Immature natural killer cell (primary cell): ENCODE measurements at regions not wholly inside any gene's neighbourhood (a gene's known extent, or its start where the extent isn't known, plus 50 kb on each side); places are given as distances from the start of the nearest gene placed in this dataset.

Experiments
- DNase-seq, 3 donors: peaks; one replicate each; pipeline ENCODE4 v3.0.0; 2022; ENCODE audit warnings: mixed read lengths in 1 of 3
- H3K27ac Mint-ChIP-seq, 6 donors: one replicate each; pipeline ENCODE4 v1.8.0; 2020; ENCODE audit warnings: mixed read lengths in 6 of 6, mild to moderate bottlenecking in 5 of 6, inconsistent platforms in 4 of 6, moderate library complexity in 3 of 6
- H3K27me3 Mint-ChIP-seq, 3 donors: one replicate each; pipeline ENCODE4 v1.8.0; 2020 to 2021; ENCODE audit warnings: low read depth in 3 of 3, mild to moderate bottlenecking in 3 of 3, mixed read lengths in 3 of 3, moderate library complexity in 3 of 3, inconsistent platforms in 1 of 3
- H3K36me3 Mint-ChIP-seq, 3 donors: one replicate each; pipeline ENCODE4 v1.8.0; 2020; ENCODE audit warnings: mixed read lengths in 3 of 3, inconsistent platforms in 2 of 3, mild to moderate bottlenecking in 2 of 3
- H3K4me1 Mint-ChIP-seq, 2 donors: one replicate each; pipeline ENCODE4 v1.8.0; 2020; ENCODE audit warnings: inconsistent platforms in 2 of 2, mild to moderate bottlenecking in 2 of 2, mixed read lengths in 2 of 2, moderate library complexity in 1 of 2
- H3K4me3 Mint-ChIP-seq, 5 donors: one replicate each; pipeline ENCODE4 v1.8.0; 2020; ENCODE audit warnings: mild to moderate bottlenecking in 5 of 5, mixed read lengths in 5 of 5, inconsistent platforms in 3 of 5, moderate library complexity in 3 of 5
- H3K9me3 Mint-ChIP-seq, 6 donors: one replicate each; pipeline ENCODE4 v1.8.0; 2020; ENCODE audit warnings: mild to moderate bottlenecking in 6 of 6, mixed read lengths in 6 of 6, inconsistent platforms in 4 of 6, moderate library complexity in 3 of 6

DNA sequence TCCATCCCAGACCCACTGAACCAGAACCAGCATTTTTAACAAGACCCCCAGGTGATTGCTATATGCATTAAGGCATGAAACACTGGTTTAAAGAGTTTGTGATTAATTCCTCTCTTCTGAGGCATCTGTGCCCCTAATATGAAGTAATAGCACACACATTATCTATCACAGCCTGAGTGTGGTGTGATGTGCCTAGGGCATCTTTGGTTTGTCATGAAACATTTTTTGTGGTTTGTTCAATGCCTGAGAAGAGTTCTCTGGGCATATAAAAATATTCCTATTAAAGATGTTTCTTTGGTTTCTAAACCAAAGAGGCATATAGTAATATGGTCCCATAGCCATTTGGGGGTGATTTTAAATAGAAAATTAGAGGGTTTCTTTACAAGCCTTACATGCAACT, 221.7 kb upstream of the SPOPL start:
- no peak for DNase-seq
- Mint-ChIP-seq H3K36me3 (no peaks in the 10 kb centered on the region), H3K4me3 (no peak overlapping the region)

DNA sequence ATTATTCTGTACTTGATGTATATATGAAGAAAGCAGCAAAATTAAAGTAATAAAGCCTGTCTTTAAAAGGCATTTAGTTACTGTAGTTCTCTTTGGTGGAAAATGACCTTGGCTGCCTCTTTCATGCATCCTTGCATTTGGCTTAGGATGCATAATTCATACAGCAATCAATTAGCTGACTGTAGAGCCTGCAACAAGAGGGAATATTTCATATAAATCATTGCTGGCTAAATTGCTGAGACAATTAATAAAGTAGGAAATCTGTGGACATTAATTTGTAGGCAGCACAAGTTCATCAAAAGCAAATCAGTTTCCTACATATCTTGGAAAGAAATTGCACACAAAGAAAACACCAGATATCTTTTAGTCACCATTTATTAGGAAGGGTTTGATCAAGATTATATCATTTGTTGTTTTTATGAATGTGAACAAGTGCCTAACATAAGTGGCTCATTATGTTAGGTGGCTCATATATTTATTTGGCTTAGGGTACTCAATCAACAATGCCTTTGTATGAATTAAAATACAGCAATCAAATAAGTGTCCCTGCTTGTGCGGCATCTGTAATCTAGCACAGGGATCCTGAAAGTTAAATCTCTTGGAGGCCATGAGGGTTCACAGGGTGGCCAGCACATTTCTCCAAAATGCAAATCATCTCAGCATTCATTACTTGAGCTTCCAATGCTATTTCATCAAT, 220.4 kb upstream of the SPOPL start:
- H3K4me1 Mint-ChIP-seq, result no peaks in the 10 kb centered on the region
- no peaks in the 10 kb centered on the region for H3K27me3 Mint-ChIP-seq
- peaks cover 5 to 45% (median 12%) of the 10 kb centered on the region in 6 donors for H3K9me3 Mint-ChIP-seq
- peaks cover 0 to 5% (median 0%) of the 10 kb centered on the region in 3 donors for H3K36me3 Mint-ChIP-seq
- no peak for DNase-seq
- no peak overlapping the region for H3K4me3 Mint-ChIP-seq
- H3K27ac Mint-ChIP-seq, result no peak overlapping the region

More for the DNA sequence above, 221.7 kb upstream of the SPOPL start:
- Mint-ChIP-seq H3K4me1 (no peaks in the 10 kb centered on the region), H3K27ac (no peak overlapping the region), H3K27me3 (no peaks in the 10 kb centered on the region), H3K9me3 (peaks cover 5 to 43% (median 7%) of the 10 kb centered on the region in 6 donors)

DNA sequence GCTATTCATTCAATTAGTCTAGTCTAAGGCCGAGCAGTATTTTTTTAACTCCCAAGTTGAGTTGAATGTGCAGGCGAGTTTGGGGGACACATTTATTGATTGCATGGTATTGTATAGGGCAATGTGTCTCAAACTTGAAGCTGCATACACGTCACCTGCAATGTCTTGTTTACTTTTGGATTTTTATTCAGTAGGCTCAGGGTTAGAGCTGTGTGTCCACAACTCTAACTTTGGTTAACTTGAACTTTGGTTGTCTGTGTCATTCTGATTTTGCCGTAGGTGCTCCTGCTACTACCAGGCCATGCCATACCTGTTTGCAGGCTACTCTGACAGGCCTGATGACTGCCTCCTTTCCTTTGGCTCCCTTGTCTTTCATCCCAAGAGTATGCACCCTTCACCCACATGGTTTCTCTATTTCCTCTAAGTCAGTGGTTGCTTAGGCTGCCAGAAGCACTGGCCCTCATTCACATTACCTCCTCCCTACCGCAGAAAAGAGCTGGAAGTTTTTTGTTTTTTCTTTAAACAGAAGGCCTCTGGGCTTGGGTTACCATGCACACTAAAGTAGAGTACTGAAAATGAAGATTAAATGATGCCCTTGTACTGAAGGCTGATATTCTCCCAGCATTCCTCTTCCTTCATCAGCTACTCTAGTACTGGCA, 219.4 kb upstream of the SPOPL start:
- DNase-seq, result no peak
- peaks cover 2 to 47% (median 16%) of the 10 kb centered on the region in 6 donors for H3K9me3 Mint-ChIP-seq
- H3K27ac Mint-ChIP-seq, result no peak overlapping the region
- peaks cover 0 to 5% (median 0%) of the 10 kb centered on the region in 3 donors for H3K36me3 Mint-ChIP-seq
- no peaks in the 10 kb centered on the region for H3K4me1 Mint-ChIP-seq
- no peaks in the 10 kb centered on the region for H3K27me3 Mint-ChIP-seq
- no peak overlapping the region for H3K4me3 Mint-ChIP-seq

DNA sequence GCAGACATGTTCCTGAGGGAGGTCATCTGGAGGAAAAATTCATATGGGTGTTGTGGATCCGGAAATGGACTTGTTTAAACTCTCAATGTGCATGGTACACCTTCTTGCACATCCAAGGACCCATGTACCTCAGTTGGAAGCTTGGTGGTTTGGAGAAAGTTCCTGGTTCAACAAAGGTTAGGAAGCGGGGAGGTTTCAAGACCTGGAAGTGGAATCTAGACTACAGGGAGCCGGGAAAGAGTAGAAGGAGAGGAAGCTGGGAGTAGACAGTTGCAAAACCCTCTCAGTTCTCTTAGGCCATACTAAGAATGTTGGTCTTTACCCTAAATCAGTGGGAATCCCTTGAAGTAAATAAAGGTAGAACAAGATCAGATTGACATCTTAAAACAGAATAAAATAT, 209.8 kb upstream of the SPOPL start:
- no peak for DNase-seq
- H3K9me3 Mint-ChIP-seq, result peaks cover 2 to 51% (median 25%) of the 10 kb centered on the region in 6 donors
- peaks cover 0 to 2% (median 0%) of the 10 kb centered on the region in 3 donors for H3K27me3 Mint-ChIP-seq
- no peaks in the 10 kb centered on the region for H3K4me1 Mint-ChIP-seq
- no peak overlapping the region for H3K4me3 Mint-ChIP-seq
- peaks cover 0 to 13% (median 4%) of the 10 kb centered on the region in 3 donors for H3K36me3 Mint-ChIP-seq
- no peak overlapping the region for H3K27ac Mint-ChIP-seq

DNA sequence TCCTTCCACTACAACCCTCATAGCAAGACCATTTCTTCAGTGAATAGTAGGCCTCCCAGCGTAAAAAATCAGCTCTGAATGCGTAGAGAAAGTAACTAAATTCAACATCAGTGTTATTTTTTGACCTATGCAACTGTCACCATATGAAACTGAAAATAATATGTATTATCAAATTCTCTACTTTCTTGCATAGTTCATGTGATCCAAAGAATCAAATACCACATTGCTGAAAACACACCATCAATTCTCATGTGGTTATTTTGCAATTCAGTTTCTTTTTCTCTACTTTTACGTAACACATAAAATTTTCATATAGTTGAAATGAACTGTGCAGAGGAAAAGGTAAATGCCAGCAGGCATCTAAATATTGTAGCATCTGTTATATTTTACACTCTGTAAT, 208.5 kb upstream of the SPOPL start:
- no peak overlapping the region for H3K4me3 Mint-ChIP-seq
- H3K4me1 Mint-ChIP-seq, result no peaks in the 10 kb centered on the region
- peaks cover 2 to 48% (median 21%) of the 10 kb centered on the region in 6 donors for H3K9me3 Mint-ChIP-seq
- H3K36me3 Mint-ChIP-seq, result peaks cover 0 to 11% (median 4%) of the 10 kb centered on the region in 3 donors
- no peak overlapping the region for H3K27ac Mint-ChIP-seq
- DNase-seq, result no peak
- H3K27me3 Mint-ChIP-seq, result peaks cover 0 to 2% (median 0%) of the 10 kb centered on the region in 3 donors

DNA sequence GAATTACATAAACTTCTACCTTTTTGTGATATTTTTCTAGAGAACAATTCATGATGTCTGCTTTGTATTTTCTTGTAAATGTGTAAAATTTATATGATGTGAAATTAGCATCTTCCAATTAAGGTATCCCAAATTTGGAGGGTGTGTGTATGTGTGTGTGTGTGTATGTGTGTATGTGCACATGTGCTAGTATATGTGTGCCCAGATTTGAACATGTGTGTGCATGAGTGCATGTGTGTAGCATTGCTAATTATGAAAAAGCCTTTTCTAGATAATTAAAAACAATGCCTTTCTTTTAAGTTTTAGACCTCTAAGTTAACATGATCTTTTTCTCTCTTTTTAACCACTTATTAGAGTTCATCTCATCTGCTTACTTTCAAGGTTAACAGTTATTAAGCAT, 208.0 kb upstream of the SPOPL start:
- no peak overlapping the region for H3K27ac Mint-ChIP-seq

DNA sequence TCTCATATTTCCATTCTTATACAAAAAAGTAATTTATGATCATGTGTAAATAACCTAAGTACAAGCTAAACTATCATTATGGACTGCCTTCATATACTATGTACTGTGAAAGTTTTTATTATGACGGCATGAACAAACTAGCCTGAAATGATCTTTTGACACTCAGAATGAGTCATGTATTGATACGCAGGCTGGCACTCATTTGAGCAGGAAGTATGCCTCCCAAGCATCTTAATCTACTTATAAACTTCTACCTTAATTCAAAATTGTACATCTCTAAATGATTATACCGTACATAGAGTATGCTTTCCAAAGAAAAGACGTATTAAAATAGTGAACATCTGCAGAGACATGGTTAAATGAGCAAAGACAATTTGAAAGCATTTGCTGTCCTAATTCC, 207.1 kb upstream of the SPOPL start:
- Mint-ChIP-seq H3K36me3 (peaks cover 0 to 5% (median 0%) of the 10 kb centered on the region in 3 donors), H3K27ac (no peak overlapping the region), H3K27me3 (no peaks in the 10 kb centered on the region), H3K4me3 (no peak overlapping the region), H3K9me3 (peaks cover 2 to 38% (median 17%) of the 10 kb centered on the region in 6 donors), H3K4me1 (no peaks in the 10 kb centered on the region)
- no peak for DNase-seq

More for the DNA sequence above, 208.0 kb upstream of the SPOPL start:
- no peaks in the 10 kb centered on the region for H3K27me3 Mint-ChIP-seq
- no peaks in the 10 kb centered on the region for H3K4me1 Mint-ChIP-seq
- DNase-seq, result no peak
- H3K9me3 Mint-ChIP-seq, result peaks cover 2 to 44% (median 19%) of the 10 kb centered on the region in 6 donors
- no peak overlapping the region for H3K4me3 Mint-ChIP-seq
- H3K36me3 Mint-ChIP-seq, result peaks cover 0 to 7% (median 2%) of the 10 kb centered on the region in 3 donors

DNA sequence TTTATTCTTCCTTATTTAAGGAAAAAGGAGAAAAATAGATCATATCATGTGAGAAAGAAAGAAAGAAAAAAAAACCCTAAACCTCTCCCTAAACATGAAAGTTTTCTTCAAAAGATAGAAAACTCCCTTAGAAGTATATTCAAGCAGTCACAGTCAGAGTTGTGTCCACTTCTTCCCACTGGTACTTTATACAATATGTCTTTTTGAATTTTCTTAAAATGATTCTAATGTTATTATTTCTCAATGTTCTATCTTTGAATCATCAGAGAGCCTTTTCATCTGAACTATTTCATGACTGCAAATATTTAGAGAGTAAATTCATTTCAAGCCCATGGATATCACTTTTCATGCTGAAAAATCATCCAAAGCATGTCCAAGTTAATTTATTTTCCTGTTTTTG, 205.2 kb upstream of the SPOPL start:
- peaks cover 0 to 3% (median 3%) of the 10 kb centered on the region in 3 donors for H3K36me3 Mint-ChIP-seq

DNA sequence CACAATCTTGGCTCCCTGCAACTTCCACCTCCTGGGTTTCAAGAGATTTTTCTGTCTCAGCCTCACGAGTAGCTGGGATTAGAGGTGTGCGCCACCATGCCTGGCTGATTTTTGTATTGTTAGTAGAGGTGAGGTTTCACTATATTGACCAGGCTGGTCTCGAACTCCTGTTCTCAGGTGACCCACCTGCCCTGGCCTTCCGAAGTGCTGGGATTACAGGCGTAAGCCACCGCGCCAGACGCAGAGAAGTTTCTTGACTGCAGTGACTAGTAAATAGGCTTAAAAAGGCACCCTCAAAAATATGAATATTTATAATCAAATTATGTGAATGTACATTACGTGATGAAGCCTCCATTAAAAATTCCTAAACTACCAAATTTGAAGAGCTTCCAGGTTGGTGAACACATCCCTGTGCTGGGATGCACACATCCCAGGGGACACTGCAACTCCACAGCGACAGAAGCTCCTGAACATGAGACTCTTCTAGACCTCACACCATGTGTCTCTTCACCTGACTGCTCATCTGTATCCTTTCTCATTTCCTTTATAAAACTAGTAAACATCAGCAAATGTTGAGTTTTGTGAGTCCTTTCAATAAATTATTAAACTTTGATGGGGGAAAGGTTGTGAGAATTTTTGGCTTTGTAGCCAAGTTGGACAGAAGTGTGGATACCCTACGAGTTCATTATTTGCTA, 203.3 kb upstream of the SPOPL start:
- DNase-seq, result no peak
- H3K4me3 Mint-ChIP-seq, result no peak overlapping the region
- H3K9me3 Mint-ChIP-seq, result peaks cover 2 to 32% (median 8%) of the 10 kb centered on the region in 6 donors
- H3K27ac Mint-ChIP-seq, result no peak overlapping the region
- H3K4me1 Mint-ChIP-seq, result no peaks in the 10 kb centered on the region
- peaks cover 0 to 2% (median 0%) of the 10 kb centered on the region in 3 donors for H3K27me3 Mint-ChIP-seq
- H3K36me3 Mint-ChIP-seq, result peaks cover 0 to 3% (median 0%) of the 10 kb centered on the region in 3 donors

More for the DNA sequence above, 205.2 kb upstream of the SPOPL start:
- Mint-ChIP-seq H3K27ac (no peak overlapping the region), H3K4me3 (no peak overlapping the region), H3K4me1 (no peaks in the 10 kb centered on the region), H3K27me3 (peaks cover 0 to 2% (median 0%) of the 10 kb centered on the region in 3 donors), H3K9me3 (peaks cover 2 to 41% (median 14%) of the 10 kb centered on the region in 6 donors)
- DNase-seq, result no peak

DNA sequence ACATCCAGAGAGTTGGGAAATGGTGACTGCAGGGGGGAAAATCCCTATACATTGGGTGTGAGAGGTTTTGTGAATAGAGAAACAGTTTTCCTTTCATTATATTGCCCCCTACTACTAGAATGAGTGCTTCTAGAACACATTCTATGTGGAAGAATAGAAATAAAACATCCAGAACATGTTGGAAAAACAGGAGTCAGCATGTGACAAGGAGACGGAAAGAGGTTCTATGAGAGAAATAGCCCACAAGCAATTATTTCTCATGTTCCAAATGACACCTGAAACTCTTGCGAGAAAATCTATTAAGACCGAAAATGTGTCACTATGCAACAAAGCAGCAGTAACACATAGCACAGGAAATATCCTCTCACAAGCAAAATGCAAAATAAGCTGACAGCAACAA, 202.7 kb upstream of the SPOPL start:
- no peaks in the 10 kb centered on the region for H3K4me1 Mint-ChIP-seq

DNA sequence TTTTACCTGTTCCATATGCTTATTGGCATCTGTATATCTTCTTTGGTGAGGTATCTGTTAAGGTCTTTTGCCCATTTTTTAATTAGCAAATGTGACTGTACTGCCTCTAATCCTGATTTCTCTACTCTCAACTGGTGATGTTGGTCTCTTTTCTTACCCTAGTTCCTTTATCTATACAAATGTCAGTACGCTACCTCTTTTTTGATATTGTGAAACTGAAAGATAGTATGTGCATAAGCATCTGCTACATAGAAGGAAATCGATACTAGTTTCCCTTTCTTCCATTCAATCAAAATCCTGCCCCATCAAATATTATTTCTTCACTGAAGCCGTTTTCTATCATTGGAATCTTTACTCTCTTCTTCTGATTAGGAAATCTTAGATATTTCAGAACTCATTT, 194.9 kb upstream of the SPOPL start:
- Mint-ChIP-seq H3K27me3 (peaks cover 0 to 4% (median 0%) of the 10 kb centered on the region in 3 donors), H3K27ac (no peak overlapping the region), H3K9me3 (peaks cover 0 to 38% (median 14%) of the 10 kb centered on the region in 6 donors), H3K36me3 (no peaks in the 10 kb centered on the region), H3K4me1 (no peaks in the 10 kb centered on the region), H3K4me3 (no peak overlapping the region)
- DNase-seq, result no peak

More for the DNA sequence above, 202.7 kb upstream of the SPOPL start:
- no peak overlapping the region for H3K27ac Mint-ChIP-seq
- H3K27me3 Mint-ChIP-seq, result peaks cover 0 to 2% (median 0%) of the 10 kb centered on the region in 3 donors
- DNase-seq, result no peak
- H3K4me3 Mint-ChIP-seq, result no peak overlapping the region
- H3K9me3 Mint-ChIP-seq, result peaks cover 2 to 28% (median 7%) of the 10 kb centered on the region in 6 donors
- peaks cover 0 to 3% (median 0%) of the 10 kb centered on the region in 3 donors for H3K36me3 Mint-ChIP-seq

DNA sequence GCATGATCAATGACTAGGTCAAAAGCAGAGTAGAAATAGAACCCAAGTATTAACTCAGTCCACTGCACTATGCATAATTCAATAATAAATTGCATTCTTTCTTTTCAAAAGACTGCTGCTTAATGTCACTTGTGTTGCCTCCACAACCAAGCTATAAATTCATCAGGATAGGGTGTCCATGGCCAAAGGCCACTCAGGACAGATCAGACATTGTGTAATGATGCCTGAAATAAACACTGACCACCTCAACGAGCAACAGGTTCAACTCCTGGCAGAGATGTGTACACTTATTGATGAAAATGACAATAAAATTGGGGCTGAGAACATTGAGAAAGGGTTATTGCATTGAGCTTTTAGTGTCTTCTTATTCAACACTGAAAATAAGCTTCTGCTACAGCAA, 194.5 kb upstream of the SPOPL start:
- H3K4me3 Mint-ChIP-seq, result no peak overlapping the region
- no peak overlapping the region for H3K27ac Mint-ChIP-seq
- no peak for DNase-seq
- peaks cover 0 to 4% (median 0%) of the 10 kb centered on the region in 3 donors for H3K27me3 Mint-ChIP-seq
- no peaks in the 10 kb centered on the region for H3K36me3 Mint-ChIP-seq
- H3K4me1 Mint-ChIP-seq, result no peaks in the 10 kb centered on the region
- H3K9me3 Mint-ChIP-seq, result peaks cover 0 to 38% (median 14%) of the 10 kb centered on the region in 6 donors

DNA sequence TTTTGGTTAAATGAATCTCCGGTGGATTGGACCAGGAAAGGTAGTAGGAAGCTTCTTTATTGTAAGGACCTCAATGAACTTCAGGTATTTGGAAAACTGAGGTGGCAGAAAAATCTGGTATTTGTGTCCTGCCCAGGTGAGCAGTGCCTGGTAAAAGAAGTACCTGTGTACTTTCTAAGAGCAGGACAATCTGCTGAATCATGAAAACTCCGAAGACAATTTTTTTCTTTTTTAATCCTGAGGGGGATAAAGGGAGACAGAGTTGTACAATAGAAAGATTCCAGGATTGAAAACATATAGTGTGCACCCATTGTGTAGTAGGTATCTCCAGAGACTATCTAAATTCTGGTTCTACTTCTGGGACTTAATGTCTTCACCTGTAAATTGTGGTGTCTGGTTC, 191.8 kb upstream of the SPOPL start:
- H3K4me3 Mint-ChIP-seq, result no peak overlapping the region
- H3K36me3 Mint-ChIP-seq, result peaks cover 0 to 4% (median 0%) of the 10 kb centered on the region in 3 donors
- no peak overlapping the region for H3K27ac Mint-ChIP-seq

DNA sequence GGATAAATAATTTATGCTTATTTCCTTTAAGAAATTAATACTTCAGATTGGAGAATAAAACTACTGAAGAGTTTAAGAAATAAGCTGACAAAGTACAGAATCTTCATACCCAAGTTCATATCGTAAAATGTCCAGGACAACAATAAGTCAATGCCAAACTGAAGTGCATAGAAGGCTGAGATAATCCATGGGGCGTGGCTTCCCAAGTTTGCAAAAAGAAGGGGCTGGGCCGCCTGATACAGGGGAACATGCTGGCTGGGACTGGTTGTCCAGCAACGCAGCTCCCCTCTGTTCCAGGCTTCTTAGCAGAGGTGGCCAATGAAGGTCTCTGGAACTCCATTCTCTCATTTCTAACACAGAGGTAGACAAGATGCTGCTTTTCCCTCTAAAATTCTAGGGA, 189.5 kb upstream of the SPOPL start:
- Mint-ChIP-seq H3K27ac (no peak overlapping the region), H3K4me3 (no peak overlapping the region), H3K36me3 (peaks cover 0 to 9% (median 0%) of the 10 kb centered on the region in 3 donors)

More for the DNA sequence above, 191.8 kb upstream of the SPOPL start:
- Mint-ChIP-seq H3K27me3 (peaks cover 0 to 4% (median 0%) of the 10 kb centered on the region in 3 donors), H3K4me1 (no peaks in the 10 kb centered on the region), H3K9me3 (peaks cover 5 to 50% (median 18%) of the 10 kb centered on the region in 6 donors)
- DNase-seq, result no peak

More for the DNA sequence above, 189.5 kb upstream of the SPOPL start:
- H3K9me3 Mint-ChIP-seq, result peaks cover 12 to 47% (median 17%) of the 10 kb centered on the region in 6 donors
- DNase-seq, result no peak
- H3K27me3 Mint-ChIP-seq, result peaks cover 0 to 3% (median 0%) of the 10 kb centered on the region in 3 donors
- no peaks in the 10 kb centered on the region for H3K4me1 Mint-ChIP-seq
